H9 (cell line): ENCODE measurements at regions not wholly inside any gene's neighbourhood (a gene's known extent, or its start where the extent isn't known, plus 50 kb on each side); places are given as distances from the start of the nearest gene placed in this dataset.

Experiments
- DNase-seq: peaks from one replicate; pipeline ENCODE4 v3.0.0-alpha.2; 2017
- H2AFZ ChIP-seq: one replicate; pipeline ENCODE4 v1.6.1; 2013; ENCODE audit warnings: mild to moderate bottlenecking, low read length, control low read depth, moderate library complexity
- H2AK5ac ChIP-seq: 2 replicates; pipeline ENCODE4 v1.6.1; 2013; ENCODE audit warnings: low read length, control low read depth, mixed read lengths; ENCODE audit not compliant: insufficient read length
- H2BK120ac ChIP-seq: one replicate; pipeline ENCODE4 v1.6.1; 2013; ENCODE audit warnings: low read depth, mild to moderate bottlenecking, low read length, control low read depth, inconsistent platforms; ENCODE audit not compliant: poor library complexity, severe bottlenecking
- H2BK12ac ChIP-seq: 2 replicates; pipeline ENCODE4 v1.6.1; 2013; ENCODE audit warnings: low read length, control low read depth, mixed read lengths, low read depth; ENCODE audit not compliant: insufficient read length
- H2BK15ac ChIP-seq: 2 replicates; pipeline ENCODE4 v1.6.1; 2013; ENCODE audit warnings: low read depth, low read length, control low read depth
- H2BK20ac ChIP-seq: one replicate; pipeline ENCODE4 v1.6.1; 2013; ENCODE audit warnings: low read depth, mild to moderate bottlenecking, low read length, control low read depth, inconsistent platforms; ENCODE audit not compliant: poor library complexity, severe bottlenecking
- H2BK5ac ChIP-seq: 2 replicates; pipeline ENCODE4 v1.6.1; 2013; ENCODE audit warnings: low read length, control low read depth, mixed read lengths; ENCODE audit not compliant: insufficient read length
- H3K14ac ChIP-seq: 2 replicates; pipeline ENCODE4 v1.6.1; 2013; ENCODE audit warnings: low read length, control low read depth; ENCODE audit not compliant: insufficient read depth
- H3K18ac ChIP-seq: 2 replicates; pipeline ENCODE4 v1.6.1; 2013; ENCODE audit warnings: low read depth, mild to moderate bottlenecking, mixed read lengths, low read length, control low read depth; ENCODE audit not compliant: insufficient read length
- H3K23ac ChIP-seq: 2 replicates; pipeline ENCODE4 v1.6.1; 2013; ENCODE audit warnings: low read length, control low read depth, mixed read lengths, low read depth; ENCODE audit not compliant: insufficient read length
- H3K23me2 ChIP-seq: 2 replicates; pipeline ENCODE4 v1.6.1; 2013; ENCODE audit warnings: low read depth, mild to moderate bottlenecking, mixed read lengths, low read length, control low read depth; ENCODE audit not compliant: insufficient read length, poor library complexity, severe bottlenecking
- H3K27ac ChIP-seq: 2 replicates; pipeline ENCODE4 v1.5.1; 2013; ENCODE audit warnings: low read length, control low read depth, mixed read lengths, low read depth; ENCODE audit not compliant: insufficient read length
- H3K27me3 ChIP-seq: 2 replicates; pipeline ENCODE4 v1.6.1; 2013; ENCODE audit warnings: low read length, control low read depth, inconsistent platforms; ENCODE audit not compliant: insufficient read depth
- H3K4ac ChIP-seq: 2 replicates; pipeline ENCODE4 v1.6.1; 2013; ENCODE audit warnings: low read depth, mild to moderate bottlenecking, control low read depth, inconsistent platforms, low read length, moderate library complexity
- H3K4me1 ChIP-seq: 2 replicates; pipeline ENCODE4 v1.6.1; 2013; ENCODE audit warnings: low read length, control low read depth, inconsistent platforms; ENCODE audit not compliant: insufficient read depth
- H3K4me2 ChIP-seq: 2 replicates; pipeline ENCODE4 v1.6.1; 2013; ENCODE audit warnings: low read length, control low read depth, mixed read lengths; ENCODE audit not compliant: insufficient read length, insufficient read depth
- H3K56ac ChIP-seq: 2 replicates; pipeline ENCODE4 v1.6.1; 2013; ENCODE audit warnings: low read depth, mild to moderate bottlenecking, mixed read lengths, low read length, control low read depth; ENCODE audit not compliant: insufficient read length
- H3K79me1 ChIP-seq: 2 replicates; pipeline ENCODE4 v1.6.1; 2013; ENCODE audit warnings: low read depth, mild to moderate bottlenecking, moderate library complexity, low read length, control low read depth, inconsistent platforms; ENCODE audit not compliant: insufficient read depth, poor library complexity, severe bottlenecking
- H3K79me2 ChIP-seq: 2 replicates; pipeline ENCODE4 v1.6.1; 2013; ENCODE audit warnings: low read length, control low read depth, inconsistent platforms; ENCODE audit not compliant: insufficient read depth
- H3K9ac ChIP-seq: 2 replicates; pipeline ENCODE4 v1.6.1; 2013; ENCODE audit warnings: low read length, control low read depth, mixed read lengths; ENCODE audit not compliant: insufficient read length; ENCODE audit errors: extremely low read depth
- H3K9me3 ChIP-seq: one replicate; pipeline ENCODE4 v1.6.1; 2013; ENCODE audit warnings: low read depth, low read length, inconsistent platforms; ENCODE audit not compliant: control insufficient read depth
- H3T11ph ChIP-seq: one replicate; pipeline ENCODE4 v1.6.1; 2013; ENCODE audit warnings: mild to moderate bottlenecking, low read length, control low read depth, inconsistent platforms
- H4K20me1 ChIP-seq: one replicate; pipeline ENCODE4 v1.6.1; 2013; ENCODE audit not compliant: control insufficient read depth, insufficient read length, insufficient read depth
- H4K5ac ChIP-seq: 2 replicates; pipeline ENCODE4 v1.6.1; 2013; ENCODE audit warnings: low read depth, mild to moderate bottlenecking, mixed read lengths, low read length, control low read depth; ENCODE audit not compliant: insufficient read length
- H4K8ac ChIP-seq: replicated peaks from 2 replicates; pipeline ENCODE4 v1.6.1; 2013; ENCODE audit warnings: low read length, control low read depth, mixed read lengths, low read depth; ENCODE audit not compliant: insufficient read length
- H4K91ac ChIP-seq: 2 replicates; pipeline ENCODE4 v1.6.1; 2013; ENCODE audit warnings: low read depth, mild to moderate bottlenecking, moderate library complexity, mixed read lengths, low read length, control low read depth; ENCODE audit not compliant: insufficient read length
- H3K27ac Mint-ChIP-seq, 3 experiments: 2 replicates in 2 of 3; 3 replicates in 1 of 3; pipeline ENCODE4 v1.8.0; 2020 to 2021; ENCODE audit warnings: mixed read lengths in 3 of 3, mild to moderate bottlenecking in 1 of 3, moderate library complexity in 1 of 3
- H3K27me3 Mint-ChIP-seq: 2 replicates; pipeline ENCODE4 v1.8.0; 2021; ENCODE audit warnings: low read depth, mild to moderate bottlenecking, moderate library complexity, mixed read lengths
- H3K36me3 Mint-ChIP-seq, 3 experiments: 2 replicates in 2 of 3; 3 replicates in 1 of 3; pipeline ENCODE4 v1.8.0; 2020 to 2021; ENCODE audit warnings: low read depth in 3 of 3, mixed read lengths in 3 of 3; ENCODE audit not compliant: insufficient read depth in 1 of 3
- H3K4me1 Mint-ChIP-seq, 2 experiments: 2 replicates each; pipeline ENCODE4 v1.8.0; 2020; ENCODE audit warnings: mixed read lengths in 2 of 2
- H3K4me3 Mint-ChIP-seq, 2 experiments: 2 replicates in 1 of 2; 3 replicates in 1 of 2; pipeline ENCODE4 v1.8.0; 2020 to 2021; ENCODE audit warnings: mild to moderate bottlenecking in 2 of 2, mixed read lengths in 2 of 2, moderate library complexity in 1 of 2
- H3K9me3 Mint-ChIP-seq, 2 experiments: 2 replicates in 1 of 2; 3 replicates in 1 of 2; pipeline ENCODE4 v1.8.0; 2020; ENCODE audit warnings: mild to moderate bottlenecking in 2 of 2, mixed read lengths in 2 of 2, moderate library complexity in 1 of 2
- WGBS: extraction: QIAGEN DNeasy Blood & Tissue Kit; methylation state at CpG from one replicate; pipeline ENCODE4 v1.1.7; 2013; ENCODE audit warnings: missing lambda C conversion rate, low lambda C conversion rate, mixed read lengths; ENCODE audit not compliant: insufficient read length; ENCODE audit errors: extremely low coverage; 5-methylcytosine and 5-hydroxymethylcytosine counted together
- TF ChIP-seq, protein P1 (sequence below): fragments of 200-600 bp; sonication (generic); conservative IDR thresholded peaks from 3 replicates; pipeline ENCODE4 v1.8.0; 2021; ENCODE audit warnings: antibody characterized with exemption, mild to moderate bottlenecking

DNA sequence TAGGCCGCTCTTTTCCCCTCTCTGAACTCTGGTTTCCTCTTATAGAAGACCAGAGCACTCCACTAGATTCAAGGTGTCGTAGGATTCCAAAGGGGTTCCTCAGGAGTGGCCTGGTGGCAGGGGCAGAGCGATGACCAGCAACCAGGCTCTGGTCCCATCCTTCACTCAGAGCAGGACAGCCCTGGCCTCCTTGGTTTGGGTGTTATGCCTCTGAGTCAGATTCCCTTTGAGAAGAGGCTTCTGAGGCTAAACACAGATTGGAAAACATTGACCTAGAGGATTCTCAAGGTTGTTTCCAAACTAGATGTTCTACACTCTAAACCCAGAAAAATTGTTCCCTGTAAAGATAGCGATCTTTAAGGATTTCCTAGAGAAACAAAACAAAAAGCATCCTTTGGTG is 49.8 kb upstream of the IKBKE start:
- H4K91ac ChIP-seq = no peak overlapping the region
- H3K56ac ChIP-seq = no peak overlapping the region
- H3K4me1 ChIP-seq = no peaks in the 10 kb centered on the region
- no peaks in the 10 kb centered on the region for H3K27me3 ChIP-seq
- H3K23me2 ChIP-seq = no peaks in the 10 kb centered on the region
- H4K5ac ChIP-seq = no peak overlapping the region
- H3K9ac ChIP-seq = no peak overlapping the region
- no peaks in the 10 kb centered on the region for H3K79me1 ChIP-seq
- no peaks in the 10 kb centered on the region for H3K9me3 ChIP-seq
- no peak overlapping the region for H3K4me2 ChIP-seq
- H3K4me1 Mint-ChIP-seq = peaks cover 0 to 3% of the 10 kb centered on the region in 2 experiments; a peak in 3 of 4 replicates
- no peak overlapping the region for H3K27ac ChIP-seq
- H3K9me3 Mint-ChIP-seq = no peaks in the 10 kb centered on the region
- TF ChIP-seq, protein P1, sequence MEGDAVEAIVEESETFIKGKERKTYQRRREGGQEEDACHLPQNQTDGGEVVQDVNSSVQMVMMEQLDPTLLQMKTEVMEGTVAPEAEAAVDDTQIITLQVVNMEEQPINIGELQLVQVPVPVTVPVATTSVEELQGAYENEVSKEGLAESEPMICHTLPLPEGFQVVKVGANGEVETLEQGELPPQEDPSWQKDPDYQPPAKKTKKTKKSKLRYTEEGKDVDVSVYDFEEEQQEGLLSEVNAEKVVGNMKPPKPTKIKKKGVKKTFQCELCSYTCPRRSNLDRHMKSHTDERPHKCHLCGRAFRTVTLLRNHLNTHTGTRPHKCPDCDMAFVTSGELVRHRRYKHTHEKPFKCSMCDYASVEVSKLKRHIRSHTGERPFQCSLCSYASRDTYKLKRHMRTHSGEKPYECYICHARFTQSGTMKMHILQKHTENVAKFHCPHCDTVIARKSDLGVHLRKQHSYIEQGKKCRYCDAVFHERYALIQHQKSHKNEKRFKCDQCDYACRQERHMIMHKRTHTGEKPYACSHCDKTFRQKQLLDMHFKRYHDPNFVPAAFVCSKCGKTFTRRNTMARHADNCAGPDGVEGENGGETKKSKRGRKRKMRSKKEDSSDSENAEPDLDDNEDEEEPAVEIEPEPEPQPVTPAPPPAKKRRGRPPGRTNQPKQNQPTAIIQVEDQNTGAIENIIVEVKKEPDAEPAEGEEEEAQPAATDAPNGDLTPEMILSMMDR = no peak
- H2BK20ac ChIP-seq = no peak overlapping the region
- no peak overlapping the region for H4K8ac ChIP-seq
- no peaks in the 10 kb centered on the region for H3K79me2 ChIP-seq
- no peak overlapping the region for H2BK12ac ChIP-seq
- H3K23ac ChIP-seq = no peak overlapping the region
- H3K36me3 Mint-ChIP-seq = peaks cover 5 to 24% (median 22%) of the 10 kb centered on the region in 3 experiments
- H2AK5ac ChIP-seq = no peak overlapping the region
- no peak overlapping the region for H3K14ac ChIP-seq
- H2BK120ac ChIP-seq = no peak overlapping the region
- no peak overlapping the region for H3K4me3 Mint-ChIP-seq
- no peaks in the 10 kb centered on the region for H4K20me1 ChIP-seq
- H2BK5ac ChIP-seq = no peak overlapping the region
- H2BK15ac ChIP-seq = no peak overlapping the region
- no peaks in the 10 kb centered on the region for H3K27me3 Mint-ChIP-seq
- no peak overlapping the region for H3K18ac ChIP-seq
- H3K4ac ChIP-seq = no peak overlapping the region
- no peak overlapping the region for H3T11ph ChIP-seq
- no peak for DNase-seq
- WGBS = no CpG with 5 or more reads among the region's 4 CpGs
- H2AFZ ChIP-seq = no peak overlapping the region
- H3K27ac Mint-ChIP-seq = no peak overlapping the region
